Nucleus accumbens (tissue), 56 donors: ENCODE measurements at regions not wholly inside any gene's neighbourhood (a gene's known extent, or its start where the extent isn't known, plus 50 kb on each side); places are given as distances from the start of the nearest gene placed in this dataset.

ENCODE experiments used
- DNase-seq, 56 donors: peaks; one replicate each; lab custom pipeline; 2025; lab: John Stamatoyannopoulos, UW

- DNase-seq = no peak
Observed at GRCh38 chr11:130765951-130766649, 150.2 kb downstream of the SNX19 start.

- DNase-seq = no peak
Observed at GRCh38 chr11:130766650-130767565, 149.4 kb downstream of the SNX19 start.

- DNase-seq = no peak
Observed at GRCh38 chr11:130769782-130770535, 146.3 kb downstream of the SNX19 start.

GRCh38 chr11:130771708-130772107, 144.6 kb downstream of the SNX19 start:
- DNase-seq = no peak

GRCh38 chr11:130772266-130773227, 143.7 kb downstream of the SNX19 start:
- no peak for DNase-seq

- no peak for DNase-seq
Observed at GRCh38 chr11:130773244-130773820, 142.9 kb downstream of the SNX19 start.

GRCh38 chr11:130774703-130775102, 141.6 kb downstream of the SNX19 start:
- DNase-seq = no peak

GRCh38 chr11:130775306-130776060, 140.8 kb downstream of the SNX19 start:
- DNase-seq = no peak

- DNase-seq = no peak
Observed at GRCh38 chr11:130776061-130776419, 140.2 kb downstream of the SNX19 start.

GRCh38 chr11:130778026-130778425, 138.3 kb downstream of the SNX19 start:
- DNase-seq = no peak

- no peak for DNase-seq
Observed at GRCh38 chr11:130778705-130779104, 137.6 kb downstream of the SNX19 start.

GRCh38 chr11:130779267-130779666, 137.0 kb downstream of the SNX19 start:
- no peak for DNase-seq

- DNase-seq = no peak
Observed at GRCh38 chr11:130779943-130780342, 136.3 kb downstream of the SNX19 start.

GRCh38 chr11:130780437-130780836, 135.8 kb downstream of the SNX19 start:
- DNase-seq = no peak

GRCh38 chr11:130781931-130782330, 134.3 kb downstream of the SNX19 start:
- DNase-seq = no peak

- DNase-seq = no peak
Observed at GRCh38 chr11:130782361-130783222, 133.7 kb downstream of the SNX19 start.

GRCh38 chr11:130783323-130783722, 133.0 kb downstream of the SNX19 start:
- no peak for DNase-seq
